HCT116 (cell line): ENCODE measurements at regions not wholly inside any gene's neighbourhood (a gene's known extent, or its start where the extent isn't known, plus 50 kb on each side); places are given as distances from the start of the nearest gene placed in this dataset.

Source experiments
- ATAC-seq: fragments of 200-7000 bp; cut with Tn5 transposase; 2 replicates; pipeline ENCODE4 v1.9.1; 2020; ENCODE audit warnings: mild to moderate bottlenecking, moderate library complexity
- BruUV-seq: library from RNA; stranded (reverse); fragments of 400-500 nt; replicated peaks from 2 replicates; lab custom pipeline; 2021; lab: Mats Ljungman, UMichigan
- CTCF ChIA-PET: fragments of 300-600 bp; sonication (Branson Sonifier 250); formaldehyde crosslinking; loops from one replicate; lab custom pipeline; 2021; ENCODE audit warnings: antibody characterized with exemption; lab: Charles Lee
- POLR2A ChIA-PET: fragments of 300-600, 350-600 bp; sonication (Branson Sonifier 250); formaldehyde crosslinking; loops from one replicate; lab custom pipeline; 2021; ENCODE audit warnings: antibody characterized with exemption; lab: Charles Lee
- RAD21 ChIA-PET, 2 experiments: fragments of 300-600 bp; sonication (Branson Sonifier 250); formaldehyde crosslinking; loops; one replicate each; lab custom pipeline; 2023; ENCODE audit warnings: low total read pairs in 2 of 2; ENCODE audit not compliant: uncharacterized antibody in 2 of 2, unreplicated experiment in 2 of 2, low non-redundant PET in 1 of 2; lab: Charles Lee
- DNase-seq: peaks from one replicate; pipeline ENCODE4 v3.0.0-alpha.2; 2010; ENCODE audit warnings: low read depth, low spot score
- H2AFZ ChIP-seq: fragments of 200-600 bp; shearing (Covaris generic), sonication (generic); 2 replicates; pipeline ENCODE4 v1.6.1; 2017; ENCODE audit warnings: low read depth, mixed run types, mixed read lengths, antibody characterized with exemption, low read length; ENCODE audit not compliant: poor library complexity, severe bottlenecking
- H3K27ac ChIP-seq: 2 replicates; pipeline ENCODE4 v1.5.1; 2012; ENCODE audit warnings: low read depth, low read length
- H3K27me3 ChIP-seq: fragments of 200-600 bp; sonication (generic); 2 replicates; pipeline ENCODE4 v1.6.1; 2016; ENCODE audit warnings: mixed run types, low read length, mixed read lengths; ENCODE audit not compliant: insufficient read depth
- H3K36me3 ChIP-seq, 2 experiments: fragments of 200-500 bp in 1 of 2; fragments of 200-600 bp in 1 of 2; sonication (Bioruptor generic) in 1 of 2; sonication (generic) in 1 of 2; 2 replicates each; pipeline versions ENCODE4 v1.5.1 to v1.6.1; 2014 to 2016; ENCODE audit warnings: low read length in 2 of 2, inconsistent platforms in 1 of 2, mixed read lengths in 1 of 2, mixed run types in 1 of 2; ENCODE audit not compliant: insufficient read depth in 2 of 2, control insufficient read depth in 1 of 2
- H3K4me1 ChIP-seq, 2 experiments: fragments of 200-600 bp in 1 of 2; sonication (generic) in 1 of 2; 2 replicates each; pipeline versions ENCODE4 v1.5.1 to v1.6.1; 2012 to 2017; ENCODE audit warnings: low read length in 2 of 2, inconsistent platforms in 1 of 2, mild to moderate bottlenecking in 1 of 2, mixed read lengths in 1 of 2, mixed run types in 1 of 2, moderate library complexity in 1 of 2; ENCODE audit not compliant: insufficient read depth in 2 of 2, control insufficient read depth in 1 of 2
- H3K4me2 ChIP-seq: fragments of 200-600 bp; sonication (generic); 2 replicates; pipeline ENCODE4 v1.6.1; 2017; ENCODE audit warnings: mixed run types, low read length, mixed read lengths
- H3K4me3 ChIP-seq, 2 experiments: fragments of 200-600 bp in 1 of 2; sonication (generic) in 1 of 2; replicated peaks in 1 of 2; 2 replicates each; pipeline ENCODE4 v1.5.1; 2011 to 2016; ENCODE audit warnings: low read length in 2 of 2, control low read depth in 1 of 2, low read depth in 1 of 2, mild to moderate bottlenecking in 1 of 2, mixed read lengths in 1 of 2, mixed run types in 1 of 2
- H3K79me2 ChIP-seq: fragments of 200-600 bp; sonication (generic); 2 replicates; pipeline ENCODE4 v1.6.1; 2017; ENCODE audit warnings: mild to moderate bottlenecking, mixed run types, low read length, moderate library complexity, mixed read lengths; ENCODE audit not compliant: insufficient read depth
- H3K9ac ChIP-seq: fragments of 200-600 bp; sonication (generic); 2 replicates; pipeline ENCODE4 v1.6.1; 2016; ENCODE audit warnings: low read length, mixed read lengths
- H3K9me2 ChIP-seq: fragments of 200-600 bp; sonication (generic), shearing (Covaris generic); 2 replicates; pipeline ENCODE4 v1.6.1; 2017; ENCODE audit warnings: mixed run types, mild to moderate bottlenecking, moderate library complexity; ENCODE audit not compliant: insufficient read depth
- H3K9me3 ChIP-seq, 2 experiments: fragments of 200-500 bp in 1 of 2; fragments of 200-600 bp in 1 of 2; sonication (Bioruptor generic) in 1 of 2; sonication (generic) in 1 of 2; 2 replicates each; pipeline ENCODE4 v1.6.1; 2014 to 2017; ENCODE audit warnings: low read length in 2 of 2, mixed read lengths in 2 of 2, inconsistent platforms in 1 of 2, low read depth in 1 of 2, mild to moderate bottlenecking in 1 of 2, mixed run types in 1 of 2, moderate library complexity in 1 of 2; ENCODE audit not compliant: control insufficient read depth in 1 of 2, insufficient read depth in 1 of 2
- H4K20me1 ChIP-seq: fragments of 200-600 bp; sonication (generic), shearing (Covaris generic); 2 replicates; pipeline ENCODE4 v1.6.1; 2017; ENCODE audit warnings: mixed run types, mild to moderate bottlenecking, moderate library complexity; ENCODE audit not compliant: insufficient read depth
- CBX3 ChIP-seq: IDR thresholded peaks from 2 replicates; pipeline ENCODE4 v1.6.1; 2012; ENCODE audit warnings: low read depth
- EGR1 ChIP-seq: IDR thresholded peaks from 2 replicates; pipeline ENCODE4 v1.6.1; 2012; ENCODE audit warnings: low read depth
- ELF1 ChIP-seq: IDR thresholded peaks from 2 replicates; pipeline ENCODE4 v1.6.1; 2012; ENCODE audit warnings: low read depth, borderline replicate concordance
- EZH2 ChIP-seq: fragments of 200-600 bp; sonication (generic); IDR thresholded peaks from 2 replicates; pipeline ENCODE4 v1.6.1; 2017; ENCODE audit warnings: antibody characterized with exemption, mixed run types
- POLR2AphosphoS5 ChIP-seq: IDR thresholded peaks from 2 replicates; pipeline ENCODE4 v1.6.1; 2011; ENCODE audit warnings: mild to moderate bottlenecking, low read depth, low read length, moderate library complexity
- RAD21 ChIP-seq: IDR thresholded peaks from 2 replicates; pipeline ENCODE4 v1.6.1; 2012; ENCODE audit warnings: low read depth, mild to moderate bottlenecking
- SRF ChIP-seq: IDR thresholded peaks from 2 replicates; pipeline ENCODE4 v1.6.1; 2012; ENCODE audit warnings: low read depth
- ZNF274 ChIP-seq: fragments of 200-500 bp; sonication (Bioruptor generic); IDR thresholded peaks from 2 replicates; pipeline ENCODE4 v1.6.1; 2014; ENCODE audit warnings: mild to moderate bottlenecking, low read depth, low read length, inconsistent platforms
- intact Hi-C: fragments of 100-400 bp; cut with micrococcal nuclease; formaldehyde crosslinking; loops from 2 replicates; pipeline ENCODE4 v1.10.0; 2022
- TF ChIP-seq, protein P1 (sequence below): IDR thresholded peaks from 2 replicates; pipeline ENCODE4 v1.6.1; 2011; ENCODE audit warnings: mild to moderate bottlenecking, low read length, moderate library complexity; ENCODE audit not compliant: insufficient replicate concordance; ENCODE audit errors: extremely low read depth

DNA sequence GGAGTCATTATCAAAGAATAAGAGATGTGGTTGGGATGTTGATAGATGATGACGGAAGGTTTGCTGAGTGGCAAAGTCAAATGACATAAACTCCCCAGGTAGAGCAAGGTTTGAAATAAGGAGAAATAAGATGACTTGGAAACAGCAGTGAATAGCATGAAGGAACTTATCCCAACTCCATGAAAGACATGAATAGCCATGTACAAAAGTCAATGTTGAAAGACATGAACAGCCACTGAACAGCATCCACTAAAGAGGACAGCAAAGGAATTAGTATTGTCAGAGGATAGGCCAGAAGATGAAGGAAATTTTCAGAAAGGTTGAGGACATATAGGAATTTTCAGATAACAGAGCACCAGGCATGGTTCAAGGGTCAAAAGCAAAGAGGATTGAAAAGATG lies 286.0 kb upstream of the FBXL7 start (continued):
- no peak for TF ChIP-seq RAD21
- TF ChIP-seq SRF = no peak
- no peak for TF ChIP-seq CBX3
- no peak for TF ChIP-seq POLR2AphosphoS5
- no peak for TF ChIP-seq EZH2

DNA sequence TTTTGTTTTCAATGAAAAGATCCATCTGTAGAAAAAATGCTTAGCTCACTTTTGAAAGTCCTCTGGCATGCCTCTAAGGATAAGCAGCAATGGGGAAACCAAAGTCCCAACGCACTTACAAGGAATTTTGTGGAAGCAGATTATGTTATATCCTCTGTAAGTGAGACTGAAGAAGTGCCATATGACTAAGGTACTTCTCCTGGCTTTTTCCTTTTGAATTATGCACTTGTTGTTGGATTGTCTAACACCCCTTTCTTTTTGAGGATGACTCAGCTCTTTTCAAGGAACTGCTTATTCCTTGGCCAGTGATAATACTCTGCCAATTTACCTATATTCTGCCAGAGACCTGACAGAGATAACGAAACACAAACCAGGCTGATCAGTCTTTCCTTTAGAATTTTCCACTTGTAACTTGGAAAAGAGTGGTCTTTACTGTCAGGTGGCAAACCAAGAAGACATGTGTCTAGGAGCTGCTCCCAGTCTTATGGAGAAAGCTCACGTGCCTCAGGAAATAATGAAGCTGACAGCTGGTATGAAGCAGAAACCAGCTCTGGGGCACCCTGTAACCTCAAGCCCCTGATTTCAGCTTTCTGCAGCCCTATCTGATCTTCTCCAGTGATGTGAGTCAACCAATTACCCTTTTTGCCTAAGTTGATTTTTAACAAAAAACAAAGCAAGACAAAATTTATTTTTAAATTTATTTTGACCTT lies 290.8 kb upstream of the FBXL7 start:
- TF ChIP-seq ELF1 (no peak), SRF (no peak), ZNF274 (no peak), EZH2 (no peak), EGR1 (no peak)
- TF ChIP-seq, protein P1, sequence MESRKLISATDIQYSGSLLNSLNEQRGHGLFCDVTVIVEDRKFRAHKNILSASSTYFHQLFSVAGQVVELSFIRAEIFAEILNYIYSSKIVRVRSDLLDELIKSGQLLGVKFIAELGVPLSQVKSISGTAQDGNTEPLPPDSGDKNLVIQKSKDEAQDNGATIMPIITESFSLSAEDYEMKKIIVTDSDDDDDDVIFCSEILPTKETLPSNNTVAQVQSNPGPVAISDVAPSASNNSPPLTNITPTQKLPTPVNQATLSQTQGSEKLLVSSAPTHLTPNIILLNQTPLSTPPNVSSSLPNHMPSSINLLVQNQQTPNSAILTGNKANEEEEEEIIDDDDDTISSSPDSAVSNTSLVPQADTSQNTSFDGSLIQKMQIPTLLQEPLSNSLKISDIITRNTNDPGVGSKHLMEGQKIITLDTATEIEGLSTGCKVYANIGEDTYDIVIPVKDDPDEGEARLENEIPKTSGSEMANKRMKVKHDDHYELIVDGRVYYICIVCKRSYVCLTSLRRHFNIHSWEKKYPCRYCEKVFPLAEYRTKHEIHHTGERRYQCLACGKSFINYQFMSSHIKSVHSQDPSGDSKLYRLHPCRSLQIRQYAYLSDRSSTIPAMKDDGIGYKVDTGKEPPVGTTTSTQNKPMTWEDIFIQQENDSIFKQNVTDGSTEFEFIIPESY = no peak
- TF ChIP-seq, all 23 proteins: peak for 0
- no peak for ATAC-seq
- Histone ChIP-seq H3K79me2 (no peaks in the 10 kb centered on the region), H3K4me1 (no peaks in the 10 kb centered on the region), H3K4me2 (no peak overlapping the region), H3K27me3 (no peaks in the 10 kb centered on the region), H3K36me3 (no peaks in the 10 kb centered on the region), H3K9me3 (peaks cover 5 to 27% of the 10 kb centered on the region in 2 experiments; a peak in 2 of 4 replicates), H2AFZ (no peak overlapping the region), H3K9me2 (no peaks in the 10 kb centered on the region), H3K4me3 (no peak overlapping the region), H3K27ac (no peak overlapping the region), H4K20me1 (no peaks in the 10 kb centered on the region), H3K9ac (no peak overlapping the region)
- no TSS peak for BruUV-seq
- no peak for DNase-seq
- RAD21 ChIA-PET = no interaction called here
- CTCF ChIA-PET = no interaction called here
- POLR2A ChIA-PET = no interaction called here
- intact Hi-C loops = no loop called here
